SK-N-SH (cell line): ENCODE measurements at regions not wholly inside any gene's neighbourhood (a gene's known extent, or its start where the extent isn't known, plus 50 kb on each side); places are given as distances from the start of the nearest gene placed in this dataset.

Experiments
- CTCF ChIA-PET: fragments of 300-600, 350-600 bp; formaldehyde crosslinking; extraction: SDS; loops from one replicate; lab custom pipeline; 2021; lab: Yijun Ruan, JAX
- POLR2A ChIA-PET: fragments of 350-600 bp; sonication (Branson Sonifier 250); formaldehyde crosslinking; extraction: SDS; loops from one replicate; lab custom pipeline; 2020; ENCODE audit warnings: antibody characterized with exemption, inconsistent platforms; lab: Yijun Ruan, JAX
- DNase-seq: peaks from one replicate; pipeline ENCODE4 v3.0.0; 2012
- H2AFZ ChIP-seq: fragments of 200-600 bp; sonication (generic); 2 replicates; pipeline ENCODE4 v1.8.1; 2016; ENCODE audit warnings: antibody characterized with exemption, mild to moderate bottlenecking, low read depth
- H3F3A ChIP-seq: fragments of 200-600 bp; sonication (generic); replicated peaks from 2 replicates; pipeline ENCODE3; 2016; ENCODE audit warnings: antibody characterized with exemption, mild to moderate bottlenecking; ENCODE audit not compliant: insufficient read depth
- H3K27ac ChIP-seq, 2 experiments: fragments of 200-500 bp in 1 of 2; fragments of 200-600 bp in 1 of 2; sonication (Bioruptor generic) in 1 of 2; sonication (generic), shearing (Covaris generic) in 1 of 2; 2 replicates each; pipeline versions ENCODE4 v1.5.1 to v1.6.1; 2014 to 2016; ENCODE audit warnings: low read depth in 2 of 2, inconsistent platforms in 1 of 2, low read length in 1 of 2, mild to moderate bottlenecking in 1 of 2, mixed read lengths in 1 of 2
- H3K27me3 ChIP-seq: fragments of 200-600 bp; sonication (generic), shearing (Covaris generic); 2 replicates; pipeline ENCODE4 v1.6.1; 2016; ENCODE audit warnings: mixed run types; ENCODE audit not compliant: insufficient read depth
- H3K36me3 ChIP-seq, 2 experiments: fragments of 200-500 bp in 1 of 2; fragments of 200-600 bp in 1 of 2; sonication (Bioruptor generic) in 1 of 2; sonication (generic) in 1 of 2; replicated peaks in 1 of 2; 2 replicates each; pipeline versions ENCODE3 to v1.5.1; 2014 to 2016; ENCODE audit warnings: low read length in 1 of 2, mild to moderate bottlenecking in 1 of 2; ENCODE audit not compliant: insufficient read depth in 2 of 2, control insufficient read depth in 1 of 2
- H3K4me1 ChIP-seq, 2 experiments: fragments of 200-500 bp in 1 of 2; fragments of 200-600 bp in 1 of 2; sonication (Bioruptor generic) in 1 of 2; sonication (generic), shearing (Covaris generic) in 1 of 2; 2 replicates each; pipeline versions ENCODE4 v1.5.1 to v1.6.1; 2014 to 2016; ENCODE audit warnings: low read depth in 1 of 2, low read length in 1 of 2, mixed run types in 1 of 2; ENCODE audit not compliant: insufficient read depth in 2 of 2, control insufficient read depth in 1 of 2
- H3K4me2 ChIP-seq: fragments of 200-600 bp; sonication (generic), shearing (Covaris generic); 2 replicates; pipeline ENCODE4 v1.6.1; 2017; ENCODE audit warnings: mixed run types
- H3K4me3 ChIP-seq, 2 experiments: fragments of 200-500 bp in 1 of 2; fragments of 200-600 bp in 1 of 2; sonication (Bioruptor generic) in 1 of 2; sonication (generic), shearing (Covaris generic) in 1 of 2; 2 replicates each; pipeline versions ENCODE4 v1.5.1 to v1.8.1; 2014 to 2016; ENCODE audit warnings: low read depth in 2 of 2, inconsistent platforms in 1 of 2, low read length in 1 of 2, mild to moderate bottlenecking in 1 of 2, mixed read lengths in 1 of 2, moderate library complexity in 1 of 2
- H3K79me2 ChIP-seq: fragments of 200-600 bp; sonication (generic); 2 replicates; pipeline ENCODE4 v1.8.1; 2017; ENCODE audit warnings: mild to moderate bottlenecking; ENCODE audit not compliant: insufficient read depth
- H3K9ac ChIP-seq: fragments of 200-600 bp; sonication (generic); 2 replicates; pipeline ENCODE4 v1.6.1; 2017; ENCODE audit warnings: mixed run types
- H3K9me2 ChIP-seq: fragments of 200-600 bp; sonication (generic); 2 replicates; pipeline ENCODE4 v1.6.1; 2017; ENCODE audit warnings: mixed run types
- H3K9me3 ChIP-seq: fragments of 200-600 bp; sonication (generic); 2 replicates; pipeline ENCODE4 v1.6.1; 2017; ENCODE audit warnings: mixed run types, mild to moderate bottlenecking, moderate library complexity
- H4K20me1 ChIP-seq: fragments of 200-600 bp; sonication (generic); 2 replicates; pipeline ENCODE4 v1.6.1; 2017; ENCODE audit warnings: mild to moderate bottlenecking, mixed run types; ENCODE audit not compliant: insufficient read depth
- EP300 ChIP-seq, 2 experiments: IDR thresholded peaks; 2 replicates each; pipeline versions ENCODE4 v1.4.0 to v1.6.1; 2012; ENCODE audit warnings: borderline replicate concordance in 1 of 2, low read depth in 1 of 2, low read length in 1 of 2
- EZH2phosphoT487 ChIP-seq: fragments of 200-600 bp; sonication (generic); IDR thresholded peaks from 2 replicates; pipeline ENCODE4 v1.6.1; 2017; ENCODE audit warnings: low read depth, mixed run types, mild to moderate bottlenecking, antibody characterized with exemption, moderate library complexity, borderline replicate concordance
- FOSL2 ChIP-seq: IDR thresholded peaks from 2 replicates; pipeline ENCODE4 v1.4.0; 2012; ENCODE audit warnings: low read depth, mild to moderate bottlenecking, moderate library complexity, borderline replicate concordance
- FOXM1 ChIP-seq: IDR thresholded peaks from 2 replicates; pipeline ENCODE4 v1.4.0; 2012; ENCODE audit warnings: low read depth, mild to moderate bottlenecking
- GABPA ChIP-seq: IDR thresholded peaks from 2 replicates; pipeline ENCODE4 v1.4.0; 2012; ENCODE audit warnings: low read depth, mild to moderate bottlenecking
- JUND ChIP-seq: IDR thresholded peaks from 2 replicates; pipeline ENCODE4 v1.4.0; 2012
- MAX ChIP-seq: IDR thresholded peaks from 2 replicates; pipeline ENCODE4 v1.4.0; 2012; ENCODE audit warnings: low read depth
- MXI1 ChIP-seq: IDR thresholded peaks from 2 replicates; pipeline ENCODE4 v1.6.1; 2012; ENCODE audit warnings: mild to moderate bottlenecking, low read depth, low read length, improper control_type of control experiment
- NFIC ChIP-seq: IDR thresholded peaks from 2 replicates; pipeline ENCODE4 v1.4.0; 2012; ENCODE audit warnings: borderline replicate concordance
- NRF1 ChIP-seq: IDR thresholded peaks from 2 replicates; pipeline ENCODE4 v1.6.1; 2012; ENCODE audit warnings: low read depth, mild to moderate bottlenecking, low read length
- PBX3 ChIP-seq: IDR thresholded peaks from 2 replicates; pipeline ENCODE4; 2012
- REST ChIP-seq: IDR thresholded peaks from 2 replicates; pipeline ENCODE4 v1.6.1; 2012; ENCODE audit warnings: mild to moderate bottlenecking, low read depth, low read length, moderate library complexity
- RFX5 ChIP-seq: IDR thresholded peaks from 2 replicates; pipeline ENCODE4 v1.6.1; 2012; ENCODE audit warnings: mild to moderate bottlenecking, improper control_type of control experiment, low read length
- RXRA ChIP-seq: IDR thresholded peaks from 2 replicates; pipeline ENCODE4 v1.4.0; 2012; ENCODE audit warnings: low read depth, mild to moderate bottlenecking, borderline replicate concordance
- TCF12 ChIP-seq: IDR thresholded peaks from 2 replicates; pipeline ENCODE4 v1.4.0; 2012
- USF1 ChIP-seq: IDR thresholded peaks from 2 replicates; pipeline ENCODE4 v1.4.0; 2012; ENCODE audit warnings: low read depth, borderline replicate concordance
- WGBS: methylation state at CpG from one replicate; pipeline ENCODE4 v1.1.6; 2017; ENCODE audit warnings: low lambda C conversion rate; 5-methylcytosine and 5-hydroxymethylcytosine counted together

- 56% methylated on average over 5 of the region's 5 CpGs for WGBS
These were observed 989.7 kb downstream of the EFNB2 start for GRCh38 chr13:105545811-105546210.

GRCh38 chr13:105543742-105544141, 991.7 kb downstream of the EFNB2 start:
- CTCF ChIA-PET: no interaction called here
- 51% methylated on average over 2 of the region's 2 CpGs for WGBS
- POLR2A ChIA-PET: no interaction called here

More at GRCh38 chr13:105545811-105546210, 989.7 kb downstream of the EFNB2 start:
- Histone ChIP-seq H3K9me2 (no peaks in the 10 kb centered on the region), H3K9ac (no peak overlapping the region), H3K4me1 (no peaks in the 10 kb centered on the region), H3K27me3 (no peaks in the 10 kb centered on the region), H4K20me1 (no peaks in the 10 kb centered on the region), H3K79me2 (no peaks in the 10 kb centered on the region), H3K9me3 (no peaks in the 10 kb centered on the region), H3F3A (no peaks in the 10 kb centered on the region), H3K36me3 (no peaks in the 10 kb centered on the region), H2AFZ (no peak overlapping the region), H3K4me3 (no peak overlapping the region), H3K4me2 (no peak overlapping the region), H3K27ac (no peak overlapping the region)
- ChIA-PET POLR2A (no interaction called here), CTCF (interaction anchor here (1.0 kb wide), 1 partner anchor 18 kb away, joined by 3 read pairs; no protein-coding TSS in a partner anchor)
- DNase-seq: no peak
- TF ChIP-seq FOSL2: no peak
- no peak for TF ChIP-seq MXI1
- TF ChIP-seq EP300 (IDR thresholded peaks at IDR 0.05; ENCODE audit: borderline replicate concordance in 1 of 2, low read depth in 1 of 2, low read length in 1 of 2): no peak
- no peak for TF ChIP-seq PBX3

More at GRCh38 chr13:105543742-105544141, 991.7 kb downstream of the EFNB2 start:
- H3K27me3 ChIP-seq: no peaks in the 10 kb centered on the region
- no peaks in the 10 kb centered on the region for H3K9me3 ChIP-seq
- no peak overlapping the region for H3K4me2 ChIP-seq
- no peaks in the 10 kb centered on the region for H3F3A ChIP-seq
- no peaks in the 10 kb centered on the region for H3K79me2 ChIP-seq
- H3K9me2 ChIP-seq: no peaks in the 10 kb centered on the region
- H4K20me1 ChIP-seq: no peaks in the 10 kb centered on the region
- no peak overlapping the region for H2AFZ ChIP-seq
- H3K4me1 ChIP-seq: no peaks in the 10 kb centered on the region
- H3K4me3 ChIP-seq: no peak overlapping the region
- no peak for TF ChIP-seq NFIC
- no peak for TF ChIP-seq MAX
- no peak for TF ChIP-seq TCF12
- no peak for TF ChIP-seq USF1
- TF ChIP-seq NRF1: no peak
- no peak for TF ChIP-seq RFX5
- TF ChIP-seq FOXM1: no peak
- TF ChIP-seq REST: no peak
- no peak for TF ChIP-seq GABPA
- TF ChIP-seq EZH2phosphoT487: no peak
- TF ChIP-seq JUND: no peak
- TF ChIP-seq RXRA: no peak
- TF ChIP-seq, all 33 proteins: peak for 0
- no peak for DNase-seq
- no peak overlapping the region for H3K9ac ChIP-seq
- no peak overlapping the region for H3K27ac ChIP-seq
- H3K36me3 ChIP-seq: no peaks in the 10 kb centered on the region
